ENCODE measurements at regions not wholly inside any gene's neighbourhood (a gene's known extent, or its start where the extent isn't known, plus 50 kb on each side); places are given as distances from the start of the nearest gene placed in this dataset.
"Not testable (repeated sequence)": the region's sequence is repeated elsewhere in the genome, so short reads cannot be mapped to it uniquely, and the experiment has no call there.

DNA sequence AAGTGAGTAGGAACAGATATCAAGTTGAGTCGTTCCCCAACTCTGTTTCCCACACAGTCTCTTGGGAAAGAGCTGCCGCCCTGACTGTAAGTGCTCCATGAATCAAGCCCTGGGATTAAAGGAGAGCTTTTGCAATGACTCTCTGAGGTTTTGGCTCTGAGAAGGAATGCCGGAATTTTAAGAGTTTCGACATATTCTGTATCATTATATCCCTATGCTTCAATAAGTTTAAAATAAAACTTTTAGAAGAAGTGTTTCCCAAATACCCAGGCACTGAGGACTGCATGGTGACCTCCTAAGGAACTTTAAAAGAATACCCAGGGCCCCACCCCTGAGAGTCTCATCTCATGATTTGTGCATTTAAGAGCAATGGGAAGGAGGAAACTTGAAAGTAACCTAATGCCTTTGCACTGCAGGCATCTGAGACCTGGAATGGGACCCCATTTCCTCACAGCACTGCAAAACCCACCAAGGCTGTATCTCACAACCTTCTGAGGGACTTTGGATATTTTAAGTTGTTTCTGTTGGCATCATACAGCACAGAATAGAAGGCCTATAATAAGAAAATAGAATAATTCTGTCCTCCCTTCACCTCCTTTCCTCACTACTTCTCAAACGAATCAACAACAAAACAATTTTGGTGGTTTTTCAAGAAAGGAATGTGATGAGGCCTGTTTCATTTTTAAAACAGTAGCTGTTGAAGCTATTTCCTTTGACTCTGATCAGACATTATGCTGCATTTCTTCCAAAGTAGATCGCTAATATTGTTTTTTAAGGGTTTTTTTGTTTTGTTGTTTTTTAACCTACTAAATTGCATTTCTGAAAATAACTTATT, 121.2 kb downstream of the GASK1B start:
- no peak for DNase-seq

DNA sequence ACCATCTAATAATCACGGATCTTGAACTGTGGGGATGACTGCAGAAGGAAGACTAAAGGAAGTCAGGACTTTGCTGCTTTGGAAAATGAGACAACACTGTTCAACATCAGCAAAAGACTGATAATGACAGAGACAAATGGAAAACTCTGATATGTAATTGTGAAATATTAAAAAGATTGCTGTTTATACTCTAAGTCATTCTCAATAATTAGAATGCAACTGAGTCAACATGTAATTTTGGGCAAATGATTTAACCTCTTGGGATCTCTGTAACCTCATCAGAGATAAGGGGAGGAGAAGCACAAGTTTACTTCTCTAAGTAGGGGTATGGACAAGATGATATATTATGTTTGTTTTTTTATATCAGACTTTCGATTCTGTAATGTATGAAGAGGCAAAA, 121.9 kb downstream of the GASK1B start:
- no peak for DNase-seq

DNA sequence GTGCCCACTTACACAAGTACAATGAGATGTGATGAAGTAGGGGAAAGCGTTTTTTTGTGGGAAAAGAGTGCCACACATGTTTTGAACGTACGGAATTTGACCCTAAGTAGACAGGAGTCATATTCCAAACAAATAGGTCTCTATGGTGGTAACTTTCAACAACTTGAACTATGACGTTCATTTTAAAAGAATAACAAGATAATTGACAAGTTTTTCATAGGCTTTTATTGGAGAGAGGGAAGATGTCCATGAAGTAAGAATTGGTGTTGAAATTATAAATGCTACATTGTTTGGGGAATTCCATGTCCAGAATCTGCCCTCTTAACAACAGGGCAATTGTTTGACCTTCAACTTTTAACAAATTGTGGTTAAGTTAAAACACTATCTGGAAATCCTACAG, 126.5 kb downstream of the GASK1B start:
- DNase-seq, result no peak

DNA sequence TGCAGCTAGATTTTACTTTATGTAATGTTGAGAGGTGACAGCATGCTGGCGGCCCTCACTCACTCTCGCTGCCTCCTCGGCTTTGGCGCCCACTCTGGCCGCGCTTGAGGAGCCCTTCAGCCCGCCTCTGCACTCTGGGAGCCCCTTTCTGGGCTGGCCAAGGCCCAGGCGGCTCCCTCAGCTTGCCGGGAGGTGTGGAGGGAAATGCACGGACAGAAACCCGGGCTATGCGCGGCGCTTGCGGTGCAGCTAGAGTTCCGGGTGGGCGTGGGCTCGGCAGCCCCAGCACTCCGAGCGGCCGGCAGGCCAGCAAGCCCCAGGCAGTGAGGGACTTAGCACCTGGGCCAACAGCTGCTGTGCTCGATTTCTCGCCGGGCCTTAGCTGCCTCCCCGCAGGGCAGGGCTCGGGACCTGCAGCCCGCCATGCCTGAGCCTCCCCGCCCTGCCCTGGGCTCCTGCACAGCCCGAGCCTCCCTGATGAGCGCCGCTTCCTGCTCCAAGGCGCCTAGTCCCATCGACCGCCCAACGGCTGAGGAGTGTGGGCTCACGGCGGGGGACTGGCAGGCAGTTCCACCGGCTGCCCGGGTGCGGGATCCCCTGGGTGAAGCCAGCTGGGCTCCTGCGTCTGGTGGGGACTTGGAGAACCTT, 128.7 kb downstream of the GASK1B start:
- DNase-seq, result no peak

DNA sequence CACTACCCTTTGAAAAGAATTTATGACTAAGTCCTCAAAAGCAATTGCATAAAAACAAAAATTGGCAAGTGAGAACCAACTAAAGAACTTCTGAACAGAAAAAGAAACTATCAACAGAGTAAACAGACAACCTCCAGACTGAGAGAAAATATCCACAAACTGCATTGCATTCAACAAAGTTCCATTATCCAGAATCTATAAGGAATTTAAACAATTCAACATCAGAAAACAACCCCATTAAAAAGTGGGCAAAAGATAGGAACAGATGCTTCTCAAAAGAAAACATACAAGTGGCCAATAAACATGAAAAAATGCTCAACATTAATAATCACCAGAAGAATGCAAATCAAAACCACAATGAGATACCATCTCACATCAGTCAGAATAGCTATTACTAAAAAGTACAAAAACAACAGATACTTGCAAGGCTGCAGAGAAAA, 130.2 kb downstream of the GASK1B start:
- DNase-seq, result no peak

DNA sequence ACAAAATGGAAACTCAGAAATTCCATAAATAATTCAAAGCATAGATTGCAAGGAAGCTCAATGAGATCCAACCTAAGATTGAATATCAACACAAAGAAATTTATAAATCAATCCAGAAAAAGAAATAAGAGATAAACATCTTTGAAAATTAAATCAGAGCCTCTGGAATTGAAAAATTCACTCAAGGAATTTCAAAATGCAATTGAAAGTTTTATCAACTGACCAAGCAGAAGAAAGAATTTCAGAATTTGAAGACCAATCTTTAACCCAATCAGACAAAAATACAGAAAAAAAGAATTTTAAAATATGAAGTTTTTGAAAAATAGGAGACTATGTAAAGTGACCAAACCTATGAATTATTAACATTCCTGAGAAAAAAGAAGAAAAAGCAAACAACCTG, 134.1 kb downstream of the GASK1B start:
- no peak for DNase-seq

DNA sequence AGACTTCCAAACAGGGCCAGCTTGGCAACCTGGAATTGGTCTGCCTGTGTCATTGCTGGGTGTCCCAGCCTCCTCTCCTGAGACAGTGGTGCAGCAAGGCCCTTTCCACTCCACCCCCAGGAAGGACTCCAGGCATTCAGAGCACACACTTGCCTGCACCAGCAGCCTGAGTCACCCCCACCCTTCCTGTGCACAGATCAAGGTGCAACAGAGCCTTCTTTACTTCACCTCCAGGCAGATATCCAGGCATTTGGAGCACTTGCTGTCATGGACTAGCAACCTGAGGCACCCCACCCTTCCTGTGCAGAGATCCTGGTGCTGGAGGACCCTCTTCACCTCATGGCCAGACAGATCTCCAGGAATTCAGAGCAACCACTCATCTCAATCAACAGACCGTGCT, 135.8 kb downstream of the GASK1B start:
- no peak for DNase-seq

DNA sequence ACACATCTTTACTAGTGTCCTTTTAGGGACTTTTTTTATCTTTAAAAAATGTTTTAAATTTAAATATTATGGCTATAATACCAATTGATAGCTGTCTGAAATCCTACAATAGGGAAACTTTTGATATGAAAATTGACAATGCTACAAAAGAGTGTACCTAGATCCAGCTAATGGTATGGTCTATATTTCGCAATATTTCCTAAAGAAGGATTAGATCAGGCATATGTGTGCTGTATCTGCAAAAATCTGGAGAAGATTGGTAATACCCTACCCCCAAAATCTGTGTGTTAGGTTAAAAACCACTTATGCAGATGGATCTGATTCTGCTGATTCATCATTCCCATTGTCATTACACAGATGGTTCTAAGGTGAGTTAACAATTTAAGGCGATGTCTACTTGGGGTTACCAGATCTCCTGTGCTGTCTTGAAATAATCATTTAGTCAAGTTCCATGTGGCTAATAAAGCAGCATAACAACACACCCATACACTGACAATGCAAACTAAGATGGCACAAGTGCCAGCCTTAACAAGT, 137.1 kb downstream of the GASK1B start:
- DNase-seq, result no peak

DNA sequence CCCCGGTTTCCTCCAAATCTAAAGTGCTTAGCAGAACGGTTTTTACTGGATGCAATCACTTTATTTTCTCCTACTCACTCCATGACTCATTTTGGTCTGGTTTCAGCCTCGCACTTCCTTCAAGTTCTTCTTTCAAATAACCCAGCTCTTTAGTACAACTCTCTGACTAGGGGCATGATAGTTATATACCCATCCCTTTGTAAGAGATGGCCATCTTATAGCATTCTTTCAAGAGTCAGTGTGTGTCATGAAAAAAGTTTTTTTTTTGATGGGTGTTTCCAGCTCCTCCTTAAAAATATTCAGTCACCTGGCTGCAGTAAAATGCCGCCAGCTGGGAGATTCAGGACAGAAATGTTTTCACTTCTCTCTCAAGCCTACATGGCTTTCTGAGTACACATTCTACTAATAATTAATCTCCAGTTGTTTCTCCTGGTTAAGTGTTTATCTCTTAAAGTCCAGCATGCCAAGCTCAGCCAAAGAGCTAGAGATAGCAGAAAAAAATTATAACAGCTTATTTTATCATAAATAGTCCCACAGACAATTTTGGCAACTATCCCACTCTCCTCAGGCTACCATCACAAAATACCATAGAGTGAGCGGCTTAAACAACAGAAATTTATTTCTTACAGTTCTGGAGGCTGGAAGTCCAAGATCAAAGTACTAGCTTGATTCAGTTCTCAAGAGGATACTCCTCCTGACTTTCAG, 139.3 kb downstream of the GASK1B start:
- DNase-seq, result peak; percentile 91

DNA sequence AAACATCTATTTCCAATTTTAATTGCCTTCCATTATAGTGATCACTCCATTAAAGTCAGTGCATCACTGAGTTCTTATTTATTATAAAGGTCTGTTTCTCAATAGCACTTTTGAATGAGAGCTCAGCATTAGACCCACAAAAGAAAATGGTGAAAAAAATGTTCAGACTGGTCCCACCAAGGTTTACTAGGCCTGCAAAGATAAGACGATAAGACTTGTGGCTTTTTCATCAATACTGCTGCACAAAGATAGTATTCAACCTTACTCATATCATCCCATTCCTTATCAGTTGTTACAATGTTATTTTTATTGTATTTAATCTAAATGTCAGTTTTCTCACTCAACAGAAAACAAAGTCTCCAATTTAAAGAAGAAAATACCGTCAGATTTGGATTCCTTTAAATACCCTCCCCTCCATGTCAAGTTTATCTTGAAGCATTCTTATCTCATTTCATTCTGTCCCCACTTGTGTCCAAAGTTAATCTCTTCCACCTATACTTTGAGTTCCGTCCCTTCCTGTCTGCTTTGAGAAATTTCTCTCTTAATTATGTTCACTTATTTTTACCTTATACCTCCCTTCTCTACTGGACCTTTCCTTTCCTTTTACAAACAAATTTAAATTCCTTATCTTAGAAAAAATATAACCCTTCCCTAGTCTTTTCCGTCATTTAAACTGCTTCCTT, 140.0 kb downstream of the GASK1B start:
- peak; percentile 81 for DNase-seq

DNA sequence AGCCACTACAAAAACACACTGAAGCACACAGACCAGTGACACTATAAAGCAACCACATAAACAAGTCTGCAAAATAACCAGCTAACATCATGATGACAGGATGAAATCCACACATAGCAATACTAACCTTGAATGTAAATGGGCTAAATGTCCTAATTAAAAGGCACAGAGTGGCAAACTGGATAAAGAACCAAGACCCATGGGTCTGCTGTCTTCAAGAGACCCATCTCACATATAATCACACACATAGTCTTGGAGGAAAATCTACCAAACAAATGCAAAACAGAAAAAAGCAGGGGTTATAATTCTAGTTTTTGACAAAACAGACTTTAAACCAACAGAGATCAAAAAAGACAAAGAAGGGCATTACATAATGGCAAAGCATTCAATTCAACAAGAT, 144.4 kb downstream of the GASK1B start:
- not testable (repeated sequence) for DNase-seq

DNA sequence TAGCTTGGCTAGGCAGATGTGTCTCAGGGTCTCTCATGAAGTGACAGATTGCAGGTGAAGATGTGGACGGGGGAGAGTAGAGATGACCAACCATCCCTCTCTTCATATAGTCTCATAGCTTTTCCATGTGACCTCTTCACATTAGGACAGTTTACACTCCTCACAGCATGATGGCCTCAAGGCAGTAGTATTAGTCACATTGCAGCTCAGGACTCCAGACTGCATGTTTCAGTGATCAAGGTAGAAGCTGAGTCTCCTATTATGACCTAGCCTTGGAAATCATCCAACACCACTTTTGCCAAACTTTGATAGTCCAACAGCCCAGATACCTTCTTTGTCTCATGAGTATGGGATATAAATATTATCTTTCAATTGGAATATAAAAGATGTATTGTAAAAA, 147.7 kb downstream of the GASK1B start:
- DNase-seq, result no peak

DNA sequence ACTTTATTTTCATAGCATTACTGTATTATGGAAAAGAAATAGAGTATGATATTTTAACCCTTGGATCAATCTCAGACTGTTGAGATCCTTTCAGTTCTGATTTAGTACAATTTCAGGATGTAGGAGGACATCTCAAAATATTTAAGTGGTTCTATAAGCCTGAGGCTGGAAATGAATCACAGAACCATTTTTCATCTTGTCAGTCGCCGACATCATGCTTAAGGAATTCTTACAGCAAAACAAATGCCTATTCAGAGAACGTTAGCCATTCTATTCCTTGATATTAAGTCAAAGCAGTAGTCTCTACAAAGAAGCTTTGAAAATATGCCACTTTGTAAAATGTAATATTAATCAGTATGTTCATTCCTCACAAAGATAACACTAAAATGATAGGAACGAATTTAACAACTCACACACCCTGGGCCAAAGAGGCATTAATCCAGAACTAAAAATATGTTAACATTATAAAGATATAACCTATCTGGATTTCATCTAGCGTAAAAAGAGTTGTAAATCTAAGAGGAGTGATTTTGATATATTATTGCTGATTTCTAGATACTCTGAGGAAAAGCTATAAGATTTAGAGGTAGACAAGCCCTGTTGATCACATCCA, 152.0 kb downstream of the GASK1B start:
- DNase-seq, result no peak

DNA sequence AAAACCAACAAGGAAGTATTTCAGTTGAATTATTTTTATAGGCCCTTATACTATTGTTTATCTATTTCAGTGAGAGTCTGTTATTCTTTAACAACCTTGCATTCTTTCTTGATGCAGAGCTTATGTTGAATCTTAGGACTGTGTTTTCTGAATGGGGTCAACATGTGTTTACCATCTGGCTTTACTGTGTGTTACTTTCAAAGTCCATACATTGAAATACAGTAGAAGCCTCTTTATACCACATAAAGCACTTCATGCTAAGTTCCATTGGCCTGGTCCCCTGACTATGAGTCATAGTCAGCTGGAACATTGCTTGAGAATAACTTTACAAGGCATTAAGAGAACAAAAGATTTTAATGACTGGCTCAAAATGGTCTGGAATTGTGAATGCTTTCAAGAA, 152.6 kb downstream of the GASK1B start:
- no peak for DNase-seq

DNA sequence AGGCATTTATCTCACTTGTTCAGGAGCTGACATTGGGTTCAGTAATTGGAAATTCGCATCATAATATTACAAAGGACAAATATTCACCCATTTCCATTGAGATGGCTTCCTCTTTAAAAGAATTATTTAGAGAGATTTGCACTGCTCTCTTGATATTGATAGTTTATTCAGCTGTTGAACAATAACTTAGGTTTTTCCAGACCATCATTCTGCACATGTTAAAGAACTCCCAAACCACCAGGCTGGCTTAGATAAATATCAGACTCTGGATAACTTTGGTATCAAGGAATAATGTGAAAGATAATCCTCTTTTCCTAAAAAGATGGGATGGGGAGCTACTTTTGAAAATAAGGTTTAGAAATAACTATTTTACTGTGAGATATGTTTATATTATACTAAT, 154.0 kb downstream of the GASK1B start:
- no peak for DNase-seq

DNA sequence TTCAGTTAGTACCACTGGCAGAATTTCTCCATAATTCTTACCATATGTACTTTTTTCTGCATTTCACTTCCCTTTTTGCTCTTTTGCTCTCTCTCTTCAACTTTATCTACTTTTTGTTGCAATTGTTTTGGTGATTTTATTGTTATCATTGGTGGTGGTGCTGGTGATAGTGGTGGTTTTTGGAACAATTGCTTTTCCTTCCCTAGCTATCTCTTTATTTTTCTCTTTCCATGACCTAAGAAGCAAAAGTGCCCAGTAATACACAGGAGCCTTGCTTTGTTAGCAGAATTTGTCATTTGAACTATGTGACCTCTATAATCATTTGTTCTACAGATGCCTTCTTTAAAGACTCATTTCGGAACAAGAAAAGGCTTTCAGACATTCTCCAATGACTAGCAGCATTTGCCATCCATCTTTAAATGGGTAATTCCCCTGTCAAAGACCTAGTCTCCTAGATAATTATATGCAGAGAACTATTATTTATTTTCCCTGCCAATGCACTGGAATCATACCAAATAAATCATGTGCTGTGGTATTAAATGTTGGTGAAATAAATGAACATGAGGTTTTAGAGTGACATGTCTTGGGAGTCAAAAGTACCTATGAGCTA, 154.5 kb downstream of the GASK1B start:
- peak; percentile 58 for DNase-seq

DNA sequence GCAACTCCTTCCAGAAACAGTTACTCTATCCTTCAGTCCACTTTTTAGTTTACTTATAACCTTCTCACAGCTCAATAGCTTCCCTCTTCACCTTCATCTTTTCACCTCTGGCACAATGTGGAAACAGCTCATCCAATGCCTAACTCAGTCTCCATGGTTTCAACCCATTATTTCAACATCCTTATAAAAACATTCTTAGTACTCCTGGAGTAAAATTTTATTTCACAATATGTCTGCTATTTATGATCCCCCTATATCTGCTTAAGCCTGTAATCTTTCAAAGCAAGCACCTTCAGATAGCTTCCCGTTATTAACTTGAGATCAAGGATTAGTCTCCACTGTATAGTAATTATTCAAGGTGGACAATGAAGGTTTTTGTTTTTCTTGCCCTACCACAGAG, 156.3 kb downstream of the GASK1B start:
- DNase-seq, result no peak

DNA sequence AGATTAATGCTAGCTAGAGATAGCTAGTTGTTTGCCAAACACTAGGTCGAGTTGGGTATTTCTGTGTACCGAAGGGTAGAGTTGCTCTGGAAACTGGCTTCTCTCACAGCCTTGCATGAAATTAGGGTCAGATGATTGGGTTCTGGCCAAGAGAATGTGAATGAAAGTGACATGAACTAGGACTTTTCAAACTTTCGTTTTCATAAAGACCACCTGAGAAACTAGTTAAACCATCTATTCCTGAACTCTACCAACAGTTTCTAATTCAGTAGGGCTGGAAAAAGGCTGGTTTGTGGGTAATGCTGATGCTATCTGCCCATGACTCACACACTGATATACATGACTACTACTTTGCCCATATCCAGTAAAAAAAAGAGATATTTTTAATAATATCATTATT, 157.6 kb downstream of the GASK1B start:
- DNase-seq, result peak; percentile 62

DNA sequence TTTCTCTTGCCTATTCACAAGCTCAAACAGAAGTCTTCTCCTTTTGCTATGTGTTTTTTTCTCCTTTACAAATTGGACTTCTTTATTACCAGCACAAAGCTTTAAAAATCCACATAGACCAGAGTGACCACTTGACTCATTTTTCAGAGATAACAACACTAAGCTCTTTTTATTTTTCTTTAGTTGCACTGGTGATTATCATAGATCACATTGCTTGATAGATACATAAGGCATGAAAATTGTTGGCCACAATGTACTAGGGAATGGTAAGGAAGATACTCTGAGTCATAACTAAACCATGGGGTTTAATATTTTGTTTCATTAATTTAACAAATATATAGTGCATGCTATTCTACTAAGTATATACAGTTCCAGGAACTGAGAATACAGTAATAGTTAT, 159.0 kb downstream of the GASK1B start:
- DNase-seq, result no peak

DNA sequence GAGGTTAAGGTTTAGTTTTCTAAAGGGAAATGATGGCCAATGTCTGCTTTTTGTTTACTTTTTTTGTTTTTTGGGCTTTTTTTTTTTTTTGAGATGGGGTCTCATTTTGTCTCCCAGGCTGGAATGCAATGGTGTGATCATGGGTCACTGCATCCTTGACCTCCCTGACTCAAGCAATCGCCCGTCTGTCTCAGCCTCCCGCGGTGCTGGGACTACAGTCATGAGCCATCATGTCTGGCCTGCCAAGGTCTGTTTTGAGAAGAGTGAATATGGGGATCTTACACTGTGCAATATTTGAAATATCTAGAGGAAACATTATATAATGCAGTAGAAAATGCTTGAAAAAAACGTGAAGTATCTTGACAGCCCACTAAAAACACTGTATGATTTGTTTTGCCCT, 162.5 kb downstream of the GASK1B start:
- DNase-seq, result no peak

DNA sequence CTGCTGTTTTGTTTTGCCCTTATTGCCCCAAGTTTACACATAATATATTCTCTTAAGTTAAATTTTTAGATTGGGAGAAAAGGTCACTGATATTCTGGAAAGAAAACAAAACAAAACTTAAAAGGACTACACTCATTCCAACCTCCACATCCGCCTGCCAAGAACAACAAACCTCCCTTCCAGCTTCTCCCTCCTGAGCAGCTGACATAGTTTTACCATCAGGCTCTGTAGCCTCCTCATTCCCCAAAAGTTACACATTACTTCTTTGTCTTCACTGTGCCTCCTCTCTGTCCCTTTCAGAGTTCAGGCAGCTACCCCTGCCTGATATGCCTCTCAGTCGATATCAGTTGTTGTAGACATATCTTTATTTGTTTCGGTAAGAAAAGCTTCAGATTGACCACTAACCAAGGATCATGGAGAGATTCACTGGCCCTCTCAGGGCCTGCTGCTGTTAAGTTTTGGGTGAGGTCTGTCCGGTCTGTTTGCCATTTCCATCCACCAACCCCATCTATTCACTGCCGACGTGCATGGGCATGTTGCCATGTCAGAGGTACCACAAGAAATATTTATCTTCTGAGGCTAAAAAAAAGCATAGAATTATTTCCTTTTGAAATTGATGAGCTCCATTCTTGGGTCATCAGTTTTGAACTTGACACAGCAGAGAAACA, 164.1 kb downstream of the GASK1B start:
- no peak for DNase-seq

DNA sequence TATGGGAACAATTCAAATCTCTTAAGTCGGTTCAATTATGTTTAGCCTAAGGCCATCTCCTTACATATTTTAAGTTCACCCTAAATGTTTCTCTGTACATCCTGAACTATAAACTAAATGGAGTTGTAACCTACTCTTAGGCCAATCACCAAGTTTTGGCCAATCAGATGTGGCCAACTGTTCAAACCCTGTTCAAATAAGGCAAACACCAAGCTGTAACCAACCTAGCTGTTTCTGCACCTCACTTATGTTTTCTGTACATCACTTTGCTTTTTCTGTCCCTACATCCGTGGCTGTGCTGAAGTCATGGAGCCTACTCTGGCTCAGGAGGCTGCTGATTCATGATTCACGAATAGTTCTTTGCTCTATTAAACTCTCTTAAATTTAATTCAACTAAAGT, 165.3 kb downstream of the GASK1B start:
- no peak for DNase-seq

All from hematopoietic multipotent progenitor cell treated with erythropoietin and hydrocortisone succinate and interleukin-3 and kit ligand, for 6 days (in vitro differentiated cells).